Activated CD4-positive, alpha-beta T cell treated with anti-CD3 and anti-CD28 coated beads for 24 hours (primary cell): ENCODE measurements at regions not wholly inside any gene's neighbourhood (a gene's known extent, or its start where the extent isn't known, plus 50 kb on each side); places are given as distances from the start of the nearest gene placed in this dataset.
"Not testable (repeated sequence)": the region's sequence is repeated elsewhere in the genome, so short reads cannot be mapped to it uniquely, and the experiment has no call there.

Experiments used
- DNase-seq, 2 donors: peaks; one replicate each; pipeline ENCODE4 v3.0.0-alpha.2; 2020; ENCODE audit warnings: low read depth in 2 of 2

DNA sequence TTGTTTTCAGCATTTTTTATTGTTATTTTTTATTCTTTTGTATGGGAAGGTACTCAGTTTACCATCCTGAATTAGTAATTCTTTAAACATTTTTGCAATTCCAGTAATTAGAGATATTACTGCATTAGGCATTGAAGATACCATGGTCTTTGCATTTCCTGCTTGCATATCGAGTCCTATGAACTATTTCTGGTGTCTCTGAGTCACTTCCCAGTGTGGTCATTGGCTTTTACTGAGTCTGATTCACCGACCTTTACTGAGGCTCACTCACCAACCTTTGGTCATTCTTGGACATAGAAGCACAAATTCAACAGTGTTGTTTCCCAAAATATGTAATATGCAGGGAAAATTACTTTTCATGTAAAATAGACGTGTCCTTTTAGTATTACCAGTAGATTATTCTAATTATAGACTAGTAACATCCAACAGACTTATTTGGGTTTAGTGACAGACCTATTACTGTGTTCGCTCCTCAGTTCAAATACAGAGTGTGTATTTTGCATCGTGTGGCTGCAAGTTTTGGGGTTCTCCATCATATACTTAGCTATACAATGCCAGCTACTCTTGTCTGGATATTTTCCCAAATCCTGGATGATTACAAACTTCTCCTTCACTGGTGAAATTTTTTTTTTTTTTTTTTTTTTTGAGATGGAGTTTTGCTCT is 180.7 kb upstream of the PRSS1 start:
- no peak for DNase-seq

DNA sequence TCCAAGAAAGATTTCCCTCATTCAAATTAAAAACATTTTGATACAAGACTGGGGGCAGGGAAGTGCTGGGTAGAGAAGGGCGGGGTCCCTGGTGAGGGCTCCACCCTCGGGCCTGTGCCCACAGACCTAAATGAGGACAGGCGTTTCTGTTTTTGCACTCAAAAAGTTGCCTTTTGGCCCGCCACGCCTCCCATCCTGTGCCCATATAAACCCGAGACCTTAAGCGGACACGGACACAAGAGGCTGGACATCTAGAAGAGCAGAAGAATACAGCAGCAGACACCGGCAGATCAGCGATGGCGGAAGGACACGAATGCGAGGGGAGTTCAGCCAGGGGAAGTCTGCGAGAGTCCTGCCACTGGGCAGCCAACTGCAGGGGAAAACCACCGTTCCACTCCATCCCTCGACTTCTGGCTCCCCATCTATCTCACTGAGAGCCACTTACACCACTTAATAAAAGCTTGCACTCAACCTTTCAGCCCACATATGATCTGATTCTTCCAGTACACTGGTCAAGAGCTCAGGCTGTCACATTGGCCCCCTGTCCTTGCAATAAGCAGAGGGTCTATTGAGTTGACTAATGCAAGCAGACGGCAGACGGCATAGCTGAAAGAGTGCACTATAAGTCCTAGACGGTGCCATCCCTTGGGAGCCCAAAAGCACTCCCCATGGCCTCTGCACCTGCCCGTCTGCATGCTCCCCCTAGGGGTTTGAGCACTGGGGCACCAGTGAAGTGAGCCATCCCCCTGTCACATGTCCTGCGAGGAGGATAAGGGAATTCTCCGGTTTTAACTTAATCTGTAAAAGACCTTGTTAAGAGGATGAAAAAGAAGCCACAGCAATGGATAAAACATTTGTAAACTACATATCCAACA is 181.8 kb upstream of the PRSS1 start:
- no peak for DNase-seq

DNA sequence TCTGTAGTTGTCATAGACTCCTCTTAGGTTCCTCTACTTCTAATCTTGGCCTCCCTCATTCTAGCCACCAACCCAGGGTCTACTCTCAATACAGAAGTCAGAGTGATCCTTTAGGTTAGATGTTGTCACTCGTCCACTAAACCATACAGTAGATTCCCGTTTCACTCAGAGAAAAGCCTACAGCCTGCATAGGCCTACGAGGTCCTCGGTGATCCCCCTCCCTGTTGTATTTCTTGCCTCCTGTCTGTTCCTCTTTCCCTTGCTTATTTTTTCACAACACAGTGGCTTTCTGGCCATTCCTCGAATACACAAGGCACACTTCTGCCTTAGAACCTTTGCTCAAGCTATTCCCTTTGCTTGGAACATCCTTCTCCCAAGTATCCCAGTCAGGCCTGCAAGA is 183.0 kb upstream of the PRSS1 start:
- no peak for DNase-seq

DNA sequence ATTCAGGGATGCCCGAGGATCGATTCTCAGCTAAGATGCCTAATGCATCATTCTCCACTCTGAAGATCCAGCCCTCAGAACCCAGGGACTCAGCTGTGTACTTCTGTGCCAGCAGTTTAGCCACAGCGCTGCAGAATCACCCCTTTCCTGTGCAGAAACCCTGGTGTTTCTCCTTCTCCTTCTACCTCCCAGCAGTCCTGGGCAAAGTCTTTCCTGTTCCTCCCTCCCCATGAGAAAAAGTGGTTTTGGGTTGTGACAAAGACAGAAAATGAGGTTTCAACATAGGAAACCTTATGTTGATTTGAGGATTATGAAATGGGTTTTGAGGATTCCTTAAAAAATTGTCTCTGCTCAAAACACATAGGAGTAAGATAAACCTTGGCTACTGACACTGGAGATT is 185.1 kb upstream of the PRSS1 start:
- not testable (repeated sequence) for DNase-seq

DNA sequence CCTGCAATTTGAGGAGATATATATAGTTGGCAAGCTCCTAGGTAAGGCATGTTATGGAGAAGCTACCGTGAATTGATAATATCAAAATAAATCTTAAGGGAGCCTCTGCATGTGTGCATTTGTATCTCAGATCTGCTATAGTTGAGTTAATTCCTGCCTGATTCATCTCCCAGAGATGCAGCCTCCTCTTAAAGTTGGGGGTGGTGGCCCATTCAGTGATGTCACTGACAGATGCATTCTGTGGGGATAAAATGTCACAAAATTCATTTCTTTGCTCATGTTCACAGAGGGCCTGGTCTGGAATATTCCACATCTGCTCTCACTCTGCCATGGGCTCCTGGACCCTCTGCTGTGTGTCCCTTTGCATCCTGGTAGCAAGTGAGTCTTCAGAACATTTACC is 185.8 kb upstream of the PRSS1 start:
- no peak for DNase-seq

DNA sequence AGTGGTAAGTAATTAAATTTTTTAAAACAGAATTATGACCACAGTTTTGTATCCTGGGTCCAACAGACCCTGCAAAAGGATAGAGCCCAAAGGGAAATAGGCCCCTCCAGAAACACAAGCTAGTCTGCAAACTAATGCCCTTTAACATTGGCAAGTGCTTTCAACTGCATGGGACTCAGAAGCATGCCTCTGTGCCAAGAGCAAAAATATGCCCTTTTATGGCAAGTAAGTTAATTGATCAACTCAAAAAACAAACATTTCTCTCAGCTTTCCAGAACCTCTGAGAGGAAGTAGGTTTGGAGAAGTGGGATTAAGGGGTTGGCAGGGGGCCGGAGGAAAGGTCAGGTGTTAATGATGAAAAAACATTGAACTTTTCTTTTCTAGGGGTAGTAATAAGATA is 186.6 kb upstream of the PRSS1 start:
- no peak for DNase-seq

DNA sequence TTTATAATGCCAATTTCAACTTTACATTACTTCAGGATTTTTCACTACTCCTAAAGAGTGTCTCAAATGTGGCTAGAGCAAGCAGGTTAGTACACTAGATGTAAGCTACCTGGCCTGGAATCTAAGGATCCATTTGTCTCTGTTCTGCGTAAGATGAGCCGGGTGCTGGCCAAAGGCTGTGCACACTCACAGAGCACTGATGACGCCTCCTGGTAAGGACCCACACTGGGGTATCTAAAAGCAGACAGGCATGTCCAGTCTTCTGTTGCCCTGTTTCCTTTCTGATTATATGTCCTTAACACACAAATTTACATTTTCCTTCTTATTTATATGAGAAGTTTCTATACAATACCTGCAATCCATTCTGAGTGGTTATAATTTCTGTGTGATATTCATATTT is 187.9 kb upstream of the PRSS1 start:
- DNase-seq, result not testable (repeated sequence)

DNA sequence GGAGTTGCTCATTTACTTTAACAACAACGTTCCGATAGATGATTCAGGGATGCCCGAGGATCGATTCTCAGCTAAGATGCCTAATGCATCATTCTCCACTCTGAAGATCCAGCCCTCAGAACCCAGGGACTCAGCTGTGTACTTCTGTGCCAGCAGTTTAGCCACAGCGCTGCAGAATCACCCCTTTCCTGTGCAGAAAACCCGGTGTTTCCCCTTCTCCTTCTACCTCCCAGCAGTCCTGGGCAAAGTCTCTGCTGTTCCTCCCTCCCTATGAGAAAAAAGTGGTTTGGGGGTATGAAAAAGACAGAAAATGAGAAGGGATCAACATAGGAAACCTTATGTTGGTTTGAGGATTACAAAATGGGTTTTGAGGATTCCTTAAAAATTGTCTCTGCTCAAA is 188.5 kb upstream of the PRSS1 start:
- DNase-seq, result not testable (repeated sequence)

DNA sequence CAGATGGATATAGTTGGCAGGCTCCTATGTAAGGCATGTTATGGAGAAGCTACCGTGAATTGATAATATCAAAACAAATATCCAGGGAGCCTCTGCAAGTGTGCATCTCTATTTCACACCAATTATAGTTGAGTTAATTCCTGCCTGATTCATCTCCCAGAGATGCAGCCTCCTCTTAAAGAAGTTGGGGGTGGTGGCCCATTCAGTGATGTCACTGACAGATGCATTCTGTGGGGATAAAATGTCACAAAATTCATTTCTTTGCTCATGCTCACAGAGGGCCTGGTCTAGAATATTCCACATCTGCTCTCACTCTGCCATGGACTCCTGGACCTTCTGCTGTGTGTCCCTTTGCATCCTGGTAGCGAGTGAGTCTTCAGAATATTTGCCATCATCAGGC is 189.1 kb upstream of the PRSS1 start:
- DNase-seq, result no peak

DNA sequence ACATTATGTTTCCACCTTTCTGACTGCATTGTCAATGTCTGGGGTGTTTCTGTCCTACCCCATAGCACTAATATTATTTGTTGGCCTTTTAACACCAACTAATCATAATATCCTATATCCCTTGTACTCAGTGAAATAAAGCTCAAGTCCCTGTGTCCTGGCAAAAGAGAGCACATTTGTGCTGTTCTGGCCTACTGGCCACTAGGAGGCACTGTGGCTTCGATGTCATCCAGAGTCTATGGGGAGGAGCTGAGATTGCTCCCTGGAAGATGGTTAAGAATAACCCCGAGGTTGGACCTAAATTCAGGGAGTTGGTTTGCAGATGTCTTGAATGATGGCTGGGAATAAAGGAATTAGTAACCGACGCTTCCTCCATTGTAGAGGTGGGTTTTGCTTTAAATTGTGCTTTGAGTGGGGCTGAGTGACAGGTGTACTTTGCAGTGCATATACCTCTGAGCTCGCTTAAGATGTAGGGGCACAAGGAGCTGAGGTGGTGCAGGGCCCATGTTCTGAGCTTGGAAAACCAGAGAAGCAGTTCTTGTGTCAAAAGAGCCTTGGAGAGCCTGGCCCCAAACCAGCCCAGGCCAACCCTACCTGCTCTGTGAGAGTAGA is 191.2 kb upstream of the PRSS1 start:
- peak in 1 of 2 donors; percentile 24 for DNase-seq

DNA sequence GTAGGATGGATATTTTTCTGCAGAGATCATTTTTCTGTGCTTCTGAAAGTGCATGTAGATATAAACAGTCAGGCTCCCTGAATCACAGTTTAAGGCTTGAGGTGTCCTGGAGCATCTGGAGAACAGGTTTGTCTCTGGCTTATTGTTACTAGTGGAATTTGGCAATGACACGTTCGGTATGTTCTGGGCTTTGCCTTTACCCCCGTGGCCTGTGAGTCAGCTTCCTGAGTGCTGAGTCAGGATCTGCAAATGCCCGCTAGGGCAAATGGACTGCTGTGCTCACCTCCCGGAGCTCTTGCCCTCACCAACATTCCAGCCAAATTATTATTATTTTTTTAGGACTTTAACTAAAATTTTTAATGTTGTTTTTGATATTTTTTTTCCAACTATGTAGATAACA is 192.5 kb upstream of the PRSS1 start:
- DNase-seq, result peak in 1 of 2 donors; percentile 5

DNA sequence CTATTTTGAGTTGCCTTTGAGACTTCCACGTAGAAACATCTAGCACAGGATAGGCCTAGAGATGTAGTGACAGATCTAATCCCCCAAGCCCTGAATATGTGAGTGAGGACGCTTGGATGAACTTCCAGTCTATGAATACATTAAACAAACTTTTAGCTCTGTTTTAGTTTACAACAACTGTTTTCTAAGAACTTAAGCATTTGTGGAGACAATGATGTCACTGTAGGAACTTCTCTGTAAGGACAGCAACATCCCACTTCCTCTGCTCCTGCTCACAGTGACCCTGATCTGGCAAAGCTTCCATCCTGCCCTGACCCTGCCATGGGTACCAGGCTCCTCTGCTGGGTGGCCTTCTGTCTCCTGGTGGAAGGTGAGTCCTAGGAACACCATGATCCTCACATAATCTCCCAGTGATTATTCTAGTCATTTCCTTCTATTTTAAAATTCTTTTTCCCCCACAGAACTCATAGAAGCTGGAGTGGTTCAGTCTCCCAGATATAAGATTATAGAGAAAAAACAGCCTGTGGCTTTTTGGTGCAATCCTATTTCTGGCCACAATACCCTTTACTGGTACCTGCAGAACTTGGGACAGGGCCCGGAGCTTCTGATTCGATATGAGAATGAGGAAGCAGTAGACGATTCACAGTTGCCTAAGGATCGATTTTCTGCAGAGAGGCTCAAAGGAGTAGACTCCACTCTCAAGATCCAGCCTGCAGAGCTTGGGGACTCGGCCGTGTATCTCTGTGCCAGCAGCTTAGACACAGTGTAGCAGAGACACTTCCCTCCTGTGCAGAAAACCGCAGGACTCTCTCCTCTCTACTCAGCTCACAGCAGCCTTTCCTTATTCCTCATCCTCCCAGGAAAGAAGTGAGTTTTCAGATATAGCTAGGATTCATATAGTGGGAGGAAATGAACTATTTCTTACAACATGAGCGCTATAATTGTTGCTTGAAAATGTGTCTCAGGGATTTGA is 194.4 kb upstream of the PRSS1 start:
- DNase-seq, result no peak

DNA sequence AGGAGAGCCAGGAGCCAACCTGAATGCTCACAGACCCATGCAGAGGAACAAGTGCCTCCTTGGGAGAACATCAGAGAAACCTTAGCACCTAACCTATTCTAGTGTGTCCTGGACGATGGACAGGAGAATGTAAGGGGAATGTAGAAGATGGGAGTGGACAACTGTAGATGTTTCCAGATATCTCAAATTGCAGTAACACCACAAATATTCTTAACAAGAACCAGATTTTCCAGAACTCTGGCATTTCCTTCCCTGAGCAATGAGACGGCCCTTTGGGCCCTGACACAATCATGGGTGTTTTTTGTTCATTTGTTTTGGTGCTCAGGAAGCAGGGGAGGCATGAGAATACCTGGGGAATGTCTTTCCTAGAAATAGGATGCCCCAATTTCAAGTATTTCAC is 196.1 kb upstream of the PRSS1 start:
- DNase-seq, result no peak

DNA sequence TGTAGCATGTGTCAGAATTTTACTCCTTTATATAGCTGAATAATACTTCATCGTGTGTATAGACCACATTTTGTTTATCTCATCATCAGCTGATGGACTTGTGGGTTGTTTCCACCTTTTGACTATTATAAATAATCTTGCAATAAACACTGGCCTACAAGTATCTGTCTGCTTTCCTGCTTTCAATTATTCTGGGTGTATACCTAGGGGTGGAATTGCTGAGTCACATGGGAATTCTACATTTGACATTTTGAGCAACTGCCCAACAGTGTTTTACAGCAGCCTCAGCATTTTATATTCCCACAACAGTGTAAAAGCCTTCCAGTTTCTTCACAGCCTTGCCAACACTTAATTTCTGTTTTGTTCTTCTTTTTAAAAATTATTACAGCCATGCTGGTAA is 200.3 kb upstream of the PRSS1 start:
- DNase-seq, result no peak

DNA sequence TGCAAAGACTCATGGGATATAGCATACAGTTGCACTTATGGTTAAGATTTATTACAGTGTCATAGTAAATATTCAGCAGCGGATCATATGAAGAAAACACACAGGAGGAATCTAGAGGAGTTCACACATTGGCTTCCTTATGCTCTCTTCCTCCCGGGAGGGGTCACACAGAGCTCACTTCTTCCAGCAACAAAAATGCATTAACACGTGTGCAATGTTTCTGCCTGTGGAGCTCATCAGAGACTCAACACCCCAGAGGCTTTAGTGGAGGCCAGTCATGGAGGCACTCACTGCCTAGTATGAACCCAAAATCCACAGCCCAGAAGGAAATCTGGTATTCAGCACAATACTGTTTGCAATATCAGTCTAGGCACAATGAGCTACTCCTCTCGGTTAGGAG is 202.8 kb upstream of the PRSS1 start:
- no peak for DNase-seq

DNA sequence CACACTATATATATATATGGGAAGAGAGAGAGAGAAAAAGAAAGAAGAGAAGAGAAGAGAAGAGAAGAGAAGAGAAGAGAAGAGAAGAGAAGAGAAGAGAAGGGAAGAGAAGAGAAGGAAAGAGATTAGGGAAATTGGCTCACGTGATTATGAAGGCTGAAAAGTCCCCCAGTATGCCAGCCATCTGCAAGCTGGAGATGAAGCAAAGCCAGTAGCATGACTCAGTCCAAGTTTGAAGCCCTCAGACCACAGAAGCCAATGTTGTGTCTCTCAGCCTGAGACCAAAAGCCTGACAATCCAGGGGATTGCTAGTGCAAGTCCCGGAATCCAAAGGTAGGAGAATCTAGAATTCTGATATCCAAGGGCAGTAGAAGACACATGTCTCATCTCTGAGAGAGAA is 206.3 kb upstream of the PRSS1 start:
- DNase-seq, result no peak

DNA sequence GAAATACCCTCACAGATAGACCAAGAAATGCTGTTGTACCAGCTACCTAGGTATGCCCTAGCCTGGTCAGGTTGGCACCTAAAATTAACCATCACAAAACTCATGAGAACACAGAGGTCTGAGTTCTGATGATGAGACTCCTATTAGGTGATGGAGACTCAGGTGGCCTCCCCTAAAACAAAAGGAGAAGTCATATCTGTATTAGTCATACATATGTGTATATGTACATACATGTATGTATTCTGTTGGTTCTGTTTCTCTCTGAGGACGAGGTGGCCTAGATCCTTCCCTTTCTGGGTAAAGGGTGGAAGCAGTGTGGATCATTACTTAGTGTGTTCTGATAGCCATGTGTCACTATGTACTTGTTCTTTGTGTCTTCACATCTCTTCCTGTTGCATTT is 207.2 kb upstream of the PRSS1 start:
- DNase-seq, result no peak

DNA sequence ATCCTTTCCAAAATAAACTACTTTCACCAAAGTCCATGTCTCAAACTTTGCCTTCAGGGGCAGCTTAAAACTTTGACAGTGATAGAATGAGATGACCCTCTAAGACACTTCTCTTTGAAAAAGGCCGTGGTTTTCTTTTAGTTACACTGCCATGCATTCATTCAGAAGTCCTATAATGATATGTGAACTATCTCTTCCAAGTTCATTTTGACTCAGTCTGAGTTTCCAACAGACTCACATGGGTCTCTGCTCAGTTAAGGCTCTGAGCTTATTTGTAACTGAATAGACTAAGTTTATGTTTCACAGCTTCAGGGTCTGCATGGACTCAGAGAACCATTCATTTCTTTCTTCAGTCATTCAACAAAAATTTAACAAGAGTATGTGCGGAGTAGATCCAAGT is 208.9 kb upstream of the PRSS1 start:
- no peak for DNase-seq

DNA sequence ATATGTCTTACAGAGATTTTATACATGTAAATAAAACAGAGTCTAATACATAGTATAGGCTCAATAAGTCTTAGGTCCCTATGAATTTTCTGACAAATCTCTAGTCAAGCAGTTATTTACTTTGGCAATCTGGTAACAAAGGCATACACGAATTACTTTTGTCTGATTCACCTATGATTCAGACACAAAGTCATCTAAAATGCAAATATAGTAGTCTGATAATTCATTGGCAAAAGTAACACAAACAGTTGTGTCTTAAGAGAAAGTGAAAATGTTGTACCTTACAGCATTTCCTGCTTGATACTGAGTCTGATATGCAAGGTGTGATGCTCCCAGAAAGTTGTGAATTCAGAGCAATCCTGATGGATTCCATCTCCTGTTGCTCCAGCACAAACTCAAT is 209.4 kb upstream of the PRSS1 start:
- no peak for DNase-seq

DNA sequence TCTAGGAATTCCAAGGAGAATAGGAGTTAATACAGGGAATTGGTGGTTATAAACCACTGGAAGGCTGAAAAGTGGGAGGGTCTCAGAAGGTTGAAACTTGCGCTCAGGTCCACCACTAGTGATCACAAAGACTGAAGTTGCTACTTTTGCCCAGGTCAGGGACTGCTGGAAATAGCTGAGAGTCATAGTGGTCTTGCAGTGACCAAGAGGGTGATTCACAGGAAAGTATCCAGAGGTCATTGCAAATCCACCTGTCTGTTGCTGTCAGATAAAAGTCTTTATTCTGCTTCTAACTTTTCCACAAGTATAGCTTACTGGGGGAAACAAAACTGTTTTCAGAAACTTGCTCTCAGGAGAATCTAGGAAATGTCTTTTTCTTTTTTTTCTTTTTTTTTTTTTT is 211.5 kb upstream of the PRSS1 start:
- no peak for DNase-seq

DNA sequence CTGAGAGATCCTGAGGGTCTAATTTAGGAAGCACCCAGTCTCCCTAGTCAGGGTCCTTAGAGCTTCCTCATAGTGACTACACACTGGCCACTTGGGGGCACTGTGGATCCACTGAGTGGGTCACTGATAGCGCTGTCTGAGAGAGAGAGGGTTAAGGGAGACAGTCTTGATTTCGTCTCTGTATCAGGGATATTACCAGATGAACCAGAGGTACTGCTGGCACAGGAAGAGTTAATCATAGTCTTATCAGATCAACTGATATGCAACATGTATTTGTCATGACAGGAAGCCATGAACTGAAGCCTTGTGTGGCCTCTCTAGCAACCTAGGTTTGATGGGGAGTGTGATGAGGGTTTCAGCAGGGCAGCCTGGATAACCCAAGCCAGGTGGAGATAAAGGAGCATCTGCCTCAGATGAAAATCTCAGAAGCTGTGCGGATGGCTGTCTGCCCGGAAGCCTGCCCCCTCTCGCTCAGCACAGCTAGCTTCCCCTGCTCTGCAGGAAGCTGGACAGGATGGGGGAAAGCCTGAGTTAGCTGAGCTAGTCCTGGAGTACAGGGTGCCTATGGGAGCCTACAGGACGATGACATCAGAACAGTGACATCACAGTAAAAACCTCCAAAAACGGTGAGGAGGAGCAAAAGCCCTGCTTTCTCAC is 214.0 kb upstream of the PRSS1 start:
- peak; percentile 56 to 68 for DNase-seq
